ENCODE measurements at regions not wholly inside any gene's neighbourhood (a gene's known extent, or its start where the extent isn't known, plus 50 kb on each side); places are given as distances from the start of the nearest gene placed in this dataset.
"Not testable (repeated sequence)": the region's sequence is repeated elsewhere in the genome, so short reads cannot be mapped to it uniquely, and the experiment has no call there.

- no peak for DNase-seq (ENCODE audit: low read depth)
These were observed 74.6 kb downstream of the UTRN start for GRCh38 chr6:144359783-144360182.

GRCh38 chr6:144360401-144360800 lies 75.3 kb downstream of the UTRN start:
- no peak for DNase-seq (ENCODE audit: low read depth)

GRCh38 chr6:144361016-144361415 lies 75.9 kb downstream of the UTRN start:
- no peak for DNase-seq (ENCODE audit: low read depth)

DNA sequence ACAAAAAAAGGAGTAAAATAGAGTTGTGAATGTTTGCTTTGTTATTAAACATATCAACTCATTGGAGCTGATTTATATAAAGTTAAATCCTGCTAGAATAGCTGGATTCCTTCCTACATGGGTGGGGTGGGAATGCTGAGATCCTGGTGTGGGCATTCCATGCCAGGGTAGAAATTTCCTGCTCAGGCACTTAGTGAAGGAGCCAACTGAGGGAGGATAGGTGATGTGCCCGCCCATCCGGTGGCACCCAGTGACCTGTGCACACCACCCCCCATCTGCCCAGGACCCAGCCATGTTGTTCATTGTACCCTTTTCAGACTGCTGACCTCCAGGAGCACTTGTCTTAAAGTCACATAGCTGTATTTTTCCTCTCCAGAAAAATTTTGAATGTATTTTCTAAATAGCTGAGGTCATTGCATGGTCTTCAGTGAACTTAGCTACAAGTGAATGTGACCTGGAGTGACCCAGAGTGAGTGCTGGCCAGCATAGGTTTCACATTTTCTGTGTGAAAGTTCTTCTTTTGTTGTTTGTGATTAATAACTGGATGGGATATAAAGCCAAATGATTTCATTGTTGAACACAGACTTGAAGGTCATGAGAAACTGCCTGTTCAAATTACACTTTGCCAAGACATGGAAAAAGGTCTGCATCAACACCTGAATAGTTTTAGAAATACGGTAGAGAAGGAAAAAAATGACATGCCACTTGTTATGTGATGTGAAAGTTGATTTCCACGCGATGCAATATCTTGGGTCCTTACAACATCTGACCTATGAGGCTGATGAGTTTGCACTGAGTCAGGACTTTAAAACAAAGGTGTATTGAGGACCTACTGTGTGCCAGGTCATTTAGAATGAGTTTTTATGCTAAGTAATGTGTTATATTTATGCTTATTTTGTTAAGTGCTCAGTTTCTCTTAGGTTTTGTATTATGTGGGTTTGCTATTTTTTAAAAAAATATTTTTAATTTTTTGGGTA lies 77.2 kb downstream of the UTRN start:
- no peak for DNase-seq (ENCODE audit: low read depth)

DNA sequence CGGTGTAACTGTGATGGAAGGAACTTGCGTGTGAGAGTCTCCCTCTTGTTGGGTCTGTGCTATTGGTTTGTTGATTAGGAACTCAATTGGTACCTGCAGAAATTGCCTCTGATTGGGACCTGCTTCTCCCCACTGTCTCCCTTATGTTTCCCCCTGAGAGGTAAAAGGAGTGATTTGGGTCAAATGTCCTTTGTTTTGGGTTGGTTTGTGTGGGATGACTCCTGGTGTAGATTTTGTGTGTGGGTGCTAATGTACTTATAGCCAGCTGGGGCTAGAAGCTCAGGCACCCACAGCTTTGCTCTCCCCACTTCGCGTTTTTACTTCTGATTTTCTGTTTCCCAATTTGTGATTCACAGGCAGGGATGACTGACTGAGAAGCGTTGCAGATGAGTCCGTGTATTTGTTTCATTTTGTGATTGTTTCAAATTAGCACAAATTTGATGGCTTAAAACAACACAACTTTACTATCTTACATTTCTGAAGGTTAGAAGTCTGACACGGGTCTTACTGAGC lies 79.1 kb downstream of the UTRN start:
- no peak for DNase-seq (ENCODE audit: low read depth)

- DNase-seq (ENCODE audit: low read depth) = no peak
These were observed 79.6 kb downstream of the UTRN start for GRCh38 chr6:144364782-144365181.

DNA sequence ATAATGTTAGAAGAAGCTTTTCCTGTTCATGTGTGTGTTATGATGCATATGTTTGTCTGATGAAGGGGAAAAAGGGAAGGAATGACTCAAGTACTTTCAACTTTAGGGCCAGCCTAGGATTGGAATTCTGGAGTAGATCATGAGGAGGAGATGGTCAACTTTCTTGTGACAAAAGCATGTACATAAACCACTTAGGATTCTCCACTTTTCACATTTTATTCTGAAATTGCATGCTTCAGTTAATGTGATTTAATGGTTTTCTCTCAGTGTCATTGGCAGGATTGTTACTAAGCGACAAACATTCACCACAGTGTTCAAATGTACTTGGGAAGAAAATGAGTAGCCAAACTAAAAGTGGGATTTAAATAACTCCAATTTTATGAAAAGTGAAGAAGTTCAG lies 80.1 kb downstream of the UTRN start:
- DNase-seq (ENCODE audit: low read depth) = no peak

DNA sequence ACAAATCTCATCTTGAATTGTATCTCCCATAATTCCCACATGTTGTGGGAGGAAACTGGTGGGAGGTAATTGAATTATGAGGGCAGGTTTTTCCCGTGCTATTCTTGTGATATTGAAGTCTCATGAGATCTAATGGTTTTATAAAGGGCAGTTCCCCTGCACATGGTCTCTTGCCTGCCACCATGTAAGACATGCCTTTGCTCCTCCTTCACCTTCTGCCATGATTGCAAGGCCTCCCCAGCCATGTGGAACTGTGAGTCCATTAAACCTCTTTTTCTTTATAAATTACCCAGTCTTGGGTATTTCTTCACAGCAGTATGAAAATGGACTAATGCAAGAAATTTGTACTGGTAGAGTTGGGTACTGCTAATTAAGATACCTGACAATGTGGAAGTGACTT lies 84.6 kb downstream of the UTRN start:
- DNase-seq (ENCODE audit: low read depth) = not testable (repeated sequence)

GRCh38 chr6:144372116-144372515 lies 87.0 kb downstream of the UTRN start:
- no peak for DNase-seq (ENCODE audit: low read depth)

DNA sequence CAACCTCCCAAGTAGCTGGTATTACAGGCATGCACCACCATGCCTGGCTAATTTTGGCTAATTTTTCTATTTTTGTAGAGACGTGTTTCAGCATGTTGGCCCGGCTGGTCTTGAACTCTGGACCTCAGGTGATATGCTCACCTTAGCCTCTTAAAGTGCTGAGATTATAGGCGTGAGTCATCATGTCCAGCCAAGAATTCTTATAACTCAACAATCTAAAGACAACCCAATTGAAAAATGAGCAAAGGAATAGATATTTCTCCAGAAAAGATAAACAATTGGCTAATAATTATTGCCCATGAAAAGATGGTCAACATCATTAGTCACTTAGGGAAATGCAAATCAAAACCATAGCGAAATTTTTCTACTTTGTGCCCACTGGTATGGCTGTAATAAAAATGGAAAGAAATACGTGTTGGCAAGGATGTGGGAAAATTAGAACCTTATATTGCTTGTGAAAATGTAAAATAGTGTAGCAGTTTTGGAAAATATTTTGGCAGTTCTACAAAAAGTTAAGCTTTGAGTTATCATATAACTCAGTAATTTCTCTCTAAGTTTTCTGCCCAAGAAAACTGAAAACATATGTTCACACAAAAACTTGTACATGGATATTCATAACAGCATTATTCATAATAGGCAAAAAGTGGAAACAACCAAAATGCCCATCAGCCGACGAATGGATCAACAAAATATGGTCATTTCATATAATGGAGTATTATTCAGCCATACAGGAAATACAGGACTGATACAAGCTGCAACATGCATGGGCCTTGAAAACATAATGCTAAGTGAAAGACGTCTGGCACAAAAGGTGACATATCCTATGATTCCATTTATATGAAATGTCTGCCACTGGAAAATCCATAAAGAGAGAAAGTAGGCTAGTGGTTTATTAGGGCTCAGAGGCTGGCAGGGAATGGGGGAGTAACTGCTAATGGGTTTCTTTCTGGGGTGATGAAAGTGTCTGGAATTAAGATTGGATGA lies 87.8 kb downstream of the UTRN start:
- no peak for DNase-seq (ENCODE audit: low read depth)

GRCh38 chr6:144374525-144374924 lies 89.4 kb downstream of the UTRN start:
- DNase-seq (ENCODE audit: low read depth) = not testable (repeated sequence)

- peak; percentile 84 for DNase-seq (ENCODE audit: low read depth)
These were observed 92.6 kb downstream of the UTRN start for GRCh38 chr6:144377586-144378210.

- DNase-seq (ENCODE audit: low read depth) = peak; percentile 36
These were observed 93.3 kb downstream of the UTRN start for GRCh38 chr6:144378437-144378836.

- no peak for DNase-seq (ENCODE audit: low read depth)
These were observed 94.2 kb downstream of the UTRN start for GRCh38 chr6:144379356-144379755.

DNA sequence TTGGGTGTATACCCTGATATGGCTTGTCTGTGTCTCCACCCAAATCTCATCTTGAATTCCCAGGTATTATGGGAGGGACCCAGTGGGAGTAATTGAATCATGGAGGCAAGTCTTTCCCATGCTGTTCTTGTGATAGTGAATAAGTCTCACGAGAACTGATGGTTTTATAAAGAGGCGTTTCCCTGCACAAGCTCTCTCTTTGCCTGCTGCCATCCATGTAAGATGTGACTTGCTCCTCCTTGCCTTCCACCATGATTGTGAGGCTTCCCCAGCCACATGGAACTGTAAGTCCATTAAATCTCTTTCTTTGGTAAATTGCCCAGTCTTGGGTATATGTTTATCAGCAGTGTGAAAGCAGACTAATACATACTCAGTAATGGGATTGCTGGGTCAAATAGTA lies 96.4 kb downstream of the UTRN start:
- not testable (repeated sequence) for DNase-seq (ENCODE audit: low read depth)

- DNase-seq (ENCODE audit: low read depth) = no peak
These were observed 98.2 kb downstream of the UTRN start for GRCh38 chr6:144383336-144383735.

- DNase-seq (ENCODE audit: low read depth) = no peak
These were observed 99.3 kb downstream of the UTRN start for GRCh38 chr6:144384427-144384826.

- DNase-seq (ENCODE audit: low read depth) = not testable (repeated sequence)
These were observed 104.3 kb downstream of the UTRN start for GRCh38 chr6:144389474-144389873.

DNA sequence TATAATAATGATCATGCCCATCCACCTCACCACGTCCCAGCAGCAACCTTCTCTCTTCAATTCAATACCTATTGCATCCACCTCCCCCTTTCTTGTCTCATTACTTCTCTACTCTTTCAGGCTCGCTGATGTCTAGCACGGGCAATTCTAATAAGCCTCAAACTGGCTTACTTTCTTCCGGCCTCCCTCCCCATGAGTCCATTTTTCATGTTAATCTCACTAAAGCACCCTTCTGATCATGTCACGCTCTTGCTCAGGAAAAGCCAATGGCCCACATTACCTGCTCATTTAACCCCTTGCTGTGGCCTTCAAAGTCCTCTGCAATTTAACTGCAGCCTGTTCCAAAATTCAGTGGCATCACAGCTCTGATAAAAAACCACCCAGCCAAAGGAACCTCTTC lies 105.1 kb downstream of the UTRN start:
- no peak for DNase-seq (ENCODE audit: low read depth)

DNA sequence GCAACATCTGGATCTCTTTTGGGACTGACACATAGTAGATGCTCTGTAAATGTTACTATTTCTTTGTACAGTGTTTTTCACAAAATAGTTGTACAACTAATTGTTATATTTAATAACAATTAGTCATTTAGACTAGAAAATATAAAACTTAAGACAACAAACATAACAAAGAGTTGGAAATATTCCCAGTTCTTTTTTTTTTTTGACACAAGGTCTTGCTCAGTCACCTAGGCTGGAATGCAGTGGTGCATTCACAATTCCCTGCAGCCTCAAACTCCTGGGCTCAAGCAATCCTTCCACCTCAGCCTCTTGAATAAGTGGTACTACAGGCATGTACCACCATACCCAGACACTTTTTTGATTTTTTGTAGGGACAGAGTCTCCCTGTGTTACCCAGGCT lies 105.8 kb downstream of the UTRN start:
- DNase-seq (ENCODE audit: low read depth) = no peak

DNA sequence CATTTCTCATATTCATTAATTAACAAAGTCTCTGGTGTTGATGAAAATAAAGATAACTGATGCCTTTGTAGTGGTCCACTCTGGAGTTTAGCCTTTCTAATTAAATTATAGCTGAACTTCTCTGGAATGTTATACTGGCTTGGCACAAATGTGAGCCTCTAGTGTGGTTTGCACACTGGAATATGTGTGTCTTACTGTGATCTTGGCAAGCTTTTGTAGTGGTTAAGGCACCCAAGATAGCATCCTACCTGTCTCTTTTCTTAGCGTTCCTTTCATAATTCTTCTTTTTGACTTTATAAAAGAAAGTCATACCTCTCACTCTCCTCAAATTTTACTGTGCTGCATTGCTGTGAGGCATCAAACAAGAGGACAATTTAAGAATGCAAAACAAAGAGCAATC lies 107.4 kb downstream of the UTRN start:
- DNase-seq (ENCODE audit: low read depth) = no peak

DNA sequence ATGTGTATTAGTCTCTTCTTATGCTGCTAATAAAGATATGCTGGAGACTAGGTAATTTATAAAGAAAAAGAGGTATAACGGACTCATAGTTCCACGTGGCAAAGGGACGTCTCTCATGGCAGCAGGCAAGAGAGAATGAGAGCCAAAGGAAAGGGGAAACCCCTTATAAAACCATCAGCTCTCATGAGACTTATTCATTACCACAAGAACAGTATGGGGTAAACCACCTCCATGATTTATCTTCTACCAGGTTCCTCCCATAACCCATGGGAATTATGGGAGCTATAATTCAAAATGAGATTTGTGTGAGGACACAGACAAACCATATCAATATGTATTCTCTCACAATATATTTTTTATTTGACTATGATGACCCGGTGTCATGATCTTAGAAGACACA lies 109.1 kb downstream of the UTRN start:
- DNase-seq (ENCODE audit: low read depth) = no peak

Measured in stromal cell of bone marrow (primary cell).